Upper lobe of right lung (tissue), 1 donor: ENCODE measurements at regions not wholly inside any gene's neighbourhood (a gene's known extent, or its start where the extent isn't known, plus 50 kb on each side); places are given as distances from the start of the nearest gene placed in this dataset.

Experiments
- ATAC-seq: fragments of 200-7000 bp; cut with Tn5 transposase; one replicate; pipeline ENCODE4 v1.9.1; 2020; ENCODE audit warnings: mild to moderate bottlenecking, moderate library complexity
- DNase-seq: peaks from one replicate; pipeline ENCODE4 v3.0.0-alpha.2; 2020
- H3K27ac ChIP-seq: fragments of 200-600 bp; one replicate; pipeline ENCODE4 v1.8.0; 2022
- H3K27me3 ChIP-seq: fragments of 200-600 bp; one replicate; pipeline ENCODE4 v1.8.0; 2022; ENCODE audit warnings: mild to moderate bottlenecking
- H3K36me3 ChIP-seq: fragments of 200-600 bp; one replicate; pipeline ENCODE4 v1.8.0; 2022
- H3K4me1 ChIP-seq: fragments of 200-600 bp; one replicate; pipeline ENCODE4 v1.8.0; 2022
- H3K4me3 ChIP-seq: fragments of 200-600 bp; one replicate; pipeline ENCODE4 v1.8.0; 2022; ENCODE audit warnings: mild to moderate bottlenecking
- H3K9me3 ChIP-seq: fragments of 200-600 bp; one replicate; pipeline ENCODE4 v1.8.0; 2022
- intact Hi-C: fragments of 100-400 bp; cut with DNase I; formaldehyde crosslinking; loops from one replicate; pipeline ENCODE4 v1.11.0; 2022
- TF ChIP-seq, protein P1 (sequence below): fragments of 200-600 bp; IDR thresholded peaks from one replicate; pipeline ENCODE4 v1.8.0; 2022; ENCODE audit warnings: antibody characterized with exemption
- donor health status: DM: no; HTN: yes; CAD: no; lungs with severe emphysema.

DNA sequence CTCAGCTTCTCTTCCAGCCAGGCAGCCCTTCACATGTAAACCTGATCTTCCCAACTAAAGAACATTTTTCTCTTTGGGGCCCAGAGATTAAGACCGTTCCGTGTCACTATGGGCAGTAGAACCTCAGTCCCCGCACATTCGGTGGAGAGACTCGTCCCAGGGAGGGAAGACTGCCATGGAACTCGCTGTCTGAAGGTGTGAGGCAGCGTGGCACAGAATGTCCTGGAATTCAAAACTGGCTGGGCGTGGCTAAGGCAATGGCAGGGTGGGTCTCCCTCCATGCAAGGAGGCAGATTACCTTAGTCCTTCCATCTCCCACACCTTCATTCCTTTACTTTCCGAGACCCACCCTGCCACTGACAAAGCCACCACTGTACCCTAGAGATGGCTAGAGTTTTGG, 57.4 kb upstream of the ZNF354A start:
- intact Hi-C loops: no loop called here
- ATAC-seq: no peak
- TF ChIP-seq, protein P1, sequence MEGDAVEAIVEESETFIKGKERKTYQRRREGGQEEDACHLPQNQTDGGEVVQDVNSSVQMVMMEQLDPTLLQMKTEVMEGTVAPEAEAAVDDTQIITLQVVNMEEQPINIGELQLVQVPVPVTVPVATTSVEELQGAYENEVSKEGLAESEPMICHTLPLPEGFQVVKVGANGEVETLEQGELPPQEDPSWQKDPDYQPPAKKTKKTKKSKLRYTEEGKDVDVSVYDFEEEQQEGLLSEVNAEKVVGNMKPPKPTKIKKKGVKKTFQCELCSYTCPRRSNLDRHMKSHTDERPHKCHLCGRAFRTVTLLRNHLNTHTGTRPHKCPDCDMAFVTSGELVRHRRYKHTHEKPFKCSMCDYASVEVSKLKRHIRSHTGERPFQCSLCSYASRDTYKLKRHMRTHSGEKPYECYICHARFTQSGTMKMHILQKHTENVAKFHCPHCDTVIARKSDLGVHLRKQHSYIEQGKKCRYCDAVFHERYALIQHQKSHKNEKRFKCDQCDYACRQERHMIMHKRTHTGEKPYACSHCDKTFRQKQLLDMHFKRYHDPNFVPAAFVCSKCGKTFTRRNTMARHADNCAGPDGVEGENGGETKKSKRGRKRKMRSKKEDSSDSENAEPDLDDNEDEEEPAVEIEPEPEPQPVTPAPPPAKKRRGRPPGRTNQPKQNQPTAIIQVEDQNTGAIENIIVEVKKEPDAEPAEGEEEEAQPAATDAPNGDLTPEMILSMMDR: no peak

GRCh38 chr5:178786859-178787499, 56.5 kb upstream of the ZNF354A start:
- H3K27me3 ChIP-seq: no peaks in the 10 kb centered on the region
- no peaks in the 10 kb centered on the region for H3K36me3 ChIP-seq
- no peaks in the 10 kb centered on the region for H3K9me3 ChIP-seq
- no peaks in the 10 kb centered on the region for H3K4me1 ChIP-seq
- DNase-seq: peak; percentile 62
- ATAC-seq: peak; percentile 79
- intact Hi-C loops: no loop called here
- H3K27ac ChIP-seq: peak overlapping the region; percentile 11
- TF ChIP-seq, protein P1: no peak
- no peak overlapping the region for H3K4me3 ChIP-seq

More for the DNA sequence above, 57.4 kb upstream of the ZNF354A start:
- Histone ChIP-seq H3K4me3 (no peak overlapping the region), H3K4me1 (no peaks in the 10 kb centered on the region), H3K27me3 (no peaks in the 10 kb centered on the region), H3K36me3 (no peaks in the 10 kb centered on the region), H3K9me3 (no peaks in the 10 kb centered on the region), H3K27ac (no peak overlapping the region)
- DNase-seq: peak; percentile 60

GRCh38 chr5:178786417-178786816, 56.0 kb upstream of the ZNF354A start:
- Histone ChIP-seq H3K9me3 (no peaks in the 10 kb centered on the region), H3K4me3 (no peak overlapping the region), H3K36me3 (no peaks in the 10 kb centered on the region), H3K4me1 (no peaks in the 10 kb centered on the region), H3K27ac (peak overlapping the region; percentile 11), H3K27me3 (no peaks in the 10 kb centered on the region)
- ATAC-seq (no peak), DNase-seq (peak; percentile 48)
- intact Hi-C loops: no loop called here
- TF ChIP-seq, protein P1: no peak

GRCh38 chr5:178785999-178786398, 55.5 kb upstream of the ZNF354A start:
- Histone ChIP-seq H3K27ac (no peak overlapping the region), H3K9me3 (no peaks in the 10 kb centered on the region), H3K4me1 (no peaks in the 10 kb centered on the region), H3K4me3 (no peak overlapping the region), H3K27me3 (no peaks in the 10 kb centered on the region), H3K36me3 (no peaks in the 10 kb centered on the region)
- DNase-seq (peak; percentile 20), ATAC-seq (no peak)
- intact Hi-C loops: no loop called here
- TF ChIP-seq, protein P1: no peak

- Histone ChIP-seq H3K9me3 (no peaks in the 10 kb centered on the region), H3K27ac (no peak overlapping the region), H3K27me3 (no peaks in the 10 kb centered on the region), H3K4me1 (no peaks in the 10 kb centered on the region), H3K36me3 (no peaks in the 10 kb centered on the region), H3K4me3 (no peak overlapping the region)
- ATAC-seq (no peak), DNase-seq (no peak)
- TF ChIP-seq, protein P1: no peak
- intact Hi-C loops: no loop called here
Measured at GRCh38 chr5:178784391-178784790, 53.9 kb upstream of the ZNF354A start.

DNA sequence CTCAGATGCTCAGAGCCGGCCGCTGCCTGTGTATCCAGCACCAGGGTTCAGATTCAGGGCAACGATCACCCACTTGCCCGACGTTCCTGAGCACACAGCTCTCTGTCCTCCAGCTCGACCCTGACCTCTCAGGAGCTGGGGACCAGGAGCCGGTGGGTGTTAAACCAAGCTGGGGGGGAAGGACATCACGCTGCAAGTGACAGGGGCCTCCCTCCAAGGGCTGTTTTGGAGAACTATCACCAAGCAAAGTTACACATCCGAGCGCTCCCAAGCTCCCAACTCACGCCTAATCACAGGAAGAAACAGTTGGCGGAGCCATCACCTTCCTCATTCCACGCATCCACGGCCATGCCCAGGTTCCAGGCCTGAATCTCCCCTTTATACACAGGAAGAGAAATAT, 51.5 kb upstream of the ZNF354A start:
- DNase-seq: no peak
- H3K27ac ChIP-seq: no peak overlapping the region
- H3K9me3 ChIP-seq: no peaks in the 10 kb centered on the region
- no peaks in the 10 kb centered on the region for H3K4me1 ChIP-seq
- no peak for ATAC-seq
- H3K27me3 ChIP-seq: no peaks in the 10 kb centered on the region
- no peak overlapping the region for H3K4me3 ChIP-seq
- no peaks in the 10 kb centered on the region for H3K36me3 ChIP-seq
- TF ChIP-seq, protein P1: no peak
- intact Hi-C loops: no loop called here
